Gastroesophageal sphincter (tissue), 3 donors: ENCODE measurements at regions not wholly inside any gene's neighbourhood (a gene's known extent, or its start where the extent isn't known, plus 50 kb on each side); places are given as distances from the start of the nearest gene placed in this dataset.

Experiments
- CTCF ChIP-seq, 4 experiments: fragments of 200-600 bp in 2 of 4; fragments of 450-650 bp in 2 of 4; sonication (generic) in 1 of 4; IDR thresholded peaks; one replicate each; pipeline ENCODE4 v1.5.1; 2017 to 2019; ENCODE audit warnings: antibody characterized with exemption in 4 of 4, mild to moderate bottlenecking in 2 of 4, moderate library complexity in 2 of 4
- EP300 ChIP-seq: sonication (generic); formaldehyde crosslinking; IDR thresholded peaks from one replicate; pipeline ENCODE4 v1.6.1; 2017; ENCODE audit warnings: antibody characterized with exemption, mild to moderate bottlenecking
- POLR2A ChIP-seq, 2 donors: fragments of 450-650 bp; IDR thresholded peaks; one replicate each; pipeline ENCODE4 v1.6.1; 2017; ENCODE audit warnings: antibody characterized with exemption in 2 of 2, mild to moderate bottlenecking in 2 of 2, moderate library complexity in 1 of 2
- POLR2AphosphoS5 ChIP-seq: sonication (generic); formaldehyde crosslinking; IDR thresholded peaks from one replicate; pipeline ENCODE4 v1.6.1; 2017; ENCODE audit warnings: antibody characterized with exemption

- TF ChIP-seq CTCF (IDR thresholded peaks at IDR 0.05): no peak
- no peak for TF ChIP-seq EP300
- no peak for TF ChIP-seq POLR2A (IDR thresholded peaks at IDR 0.05)
- no peak for TF ChIP-seq POLR2AphosphoS5
Measured at GRCh38 chr18:67410075-67411070, 106.1 kb downstream of the DSEL start.
